SKM-1 treated with dmso at 0.1 percent for 144 hours (cell line): ENCODE measurements at regions not wholly inside any gene's neighbourhood (a gene's known extent, or its start where the extent isn't known, plus 50 kb on each side); places are given as distances from the start of the nearest gene placed in this dataset.

ENCODE experiments used
- DNase-seq: peaks from one replicate; lab custom pipeline; 2025; ENCODE audit not compliant: unreplicated experiment; lab: John Stamatoyannopoulos, UW

GRCh38 chr5:162323466-162323865 is 255.9 kb downstream of the GABRG2 start:
- DNase-seq, result no peak

DNA sequence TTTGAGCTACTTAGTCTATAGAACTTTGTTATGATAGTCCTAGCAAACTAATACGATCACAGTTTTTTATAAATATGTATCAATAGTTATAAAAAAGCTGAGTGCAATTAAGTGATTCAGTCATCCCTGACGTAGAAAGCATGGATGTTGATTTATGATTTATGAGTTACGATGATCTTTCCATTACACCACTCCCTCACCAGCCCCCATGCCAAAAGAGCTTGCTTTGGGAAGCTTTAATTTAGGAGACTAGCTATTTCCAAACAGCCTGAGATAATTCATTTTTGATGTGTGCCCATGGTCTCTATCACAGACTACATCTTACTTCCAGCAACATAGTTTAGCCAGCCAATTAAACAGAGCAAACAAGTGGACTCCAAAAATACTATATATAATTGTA is 256.8 kb downstream of the GABRG2 start:
- DNase-seq, result no peak

- DNase-seq, result no peak
Observed at GRCh38 chr5:162325143-162325727, 257.7 kb downstream of the GABRG2 start.

GRCh38 chr5:162334944-162335343 is 267.4 kb downstream of the GABRG2 start:
- DNase-seq, result no peak

DNA sequence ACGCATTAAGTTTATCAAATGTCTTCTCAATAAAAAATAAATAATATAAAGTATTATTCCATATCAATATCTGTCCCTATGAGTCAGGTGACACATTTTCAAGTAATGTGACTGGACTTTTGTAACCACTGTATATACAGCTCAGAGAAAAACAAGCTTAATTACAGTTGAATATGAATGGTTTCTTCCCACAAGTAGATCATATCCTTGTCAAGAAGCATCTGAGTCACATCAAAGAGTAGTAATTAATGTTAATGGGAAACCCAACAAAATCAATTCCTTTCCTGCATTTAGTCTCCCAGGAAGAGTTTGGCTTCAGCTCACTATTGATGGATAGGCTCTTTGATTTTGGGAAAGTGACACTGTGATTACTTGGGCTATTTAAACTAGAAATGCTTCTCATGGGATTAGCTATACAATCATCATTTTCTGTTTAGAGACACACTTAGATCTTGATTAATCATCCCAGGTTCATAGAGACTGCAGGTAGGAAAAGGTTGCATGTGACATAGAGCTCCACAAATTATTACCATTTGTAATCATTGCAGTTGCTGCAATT is 292.9 kb downstream of the GABRG2 start:
- no peak for DNase-seq

GRCh38 chr5:162372256-162372655 is 304.7 kb downstream of the GABRG2 start:
- no peak for DNase-seq

DNA sequence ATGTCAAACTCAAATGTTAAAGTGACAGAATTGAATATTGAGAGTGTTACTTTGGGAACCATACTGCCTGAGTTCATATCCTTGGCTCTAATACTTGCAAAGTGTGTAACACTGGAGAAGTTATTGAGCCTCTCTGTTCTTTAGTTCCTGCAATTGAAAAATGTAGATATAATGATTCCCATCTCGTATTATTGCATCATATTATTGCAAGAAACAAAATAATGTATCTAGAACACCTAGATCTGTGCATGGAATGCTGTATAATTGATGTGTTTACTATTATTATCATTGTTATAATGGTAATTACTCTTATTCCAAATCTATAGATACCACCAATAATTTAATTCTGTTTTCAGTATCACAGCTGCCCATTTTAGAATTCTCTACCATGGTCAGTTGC is 310.3 kb downstream of the GABRG2 start:
- DNase-seq, result no peak

- no peak for DNase-seq
Observed at GRCh38 chr5:162382839-162383238, 315.3 kb downstream of the GABRG2 start.

DNA sequence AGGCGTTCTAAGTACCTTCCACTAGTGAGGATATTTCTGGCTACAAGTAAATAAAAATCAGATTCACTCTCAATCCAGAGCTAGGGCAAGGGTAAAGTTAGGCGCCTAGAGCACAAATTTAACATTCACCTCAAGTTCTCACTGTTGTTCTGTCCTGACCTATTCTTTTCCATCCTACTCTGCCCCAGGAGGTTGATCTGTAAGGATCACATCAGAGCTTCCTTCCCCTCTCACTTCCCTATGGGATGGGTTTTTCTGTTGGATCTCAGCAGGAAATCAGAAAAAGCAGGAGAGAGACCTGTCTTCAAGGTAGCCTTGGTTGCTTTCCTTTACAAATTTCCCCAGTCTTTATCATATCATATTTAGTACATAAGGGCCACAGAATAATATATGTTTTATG is 316.7 kb downstream of the GABRG2 start:
- DNase-seq, result no peak

DNA sequence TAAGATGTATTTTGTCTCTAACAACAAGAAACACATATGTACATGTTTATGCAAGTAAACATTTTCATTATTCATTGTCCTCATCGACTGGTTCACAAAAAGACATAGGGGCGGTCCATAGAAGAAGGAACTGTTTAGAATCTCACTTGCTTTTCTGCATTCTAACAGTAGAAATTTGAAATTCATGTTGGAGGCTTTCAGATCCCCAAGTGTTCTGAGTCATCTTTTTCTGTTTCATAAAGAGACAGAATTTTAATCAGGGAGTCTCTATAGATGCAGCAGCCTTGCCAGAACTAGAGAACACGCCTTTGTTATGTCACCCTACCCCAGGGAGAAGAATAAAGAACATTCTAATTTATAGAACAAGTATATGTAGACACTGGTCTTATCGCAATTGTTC is 324.3 kb downstream of the GABRG2 start:
- no peak for DNase-seq

DNA sequence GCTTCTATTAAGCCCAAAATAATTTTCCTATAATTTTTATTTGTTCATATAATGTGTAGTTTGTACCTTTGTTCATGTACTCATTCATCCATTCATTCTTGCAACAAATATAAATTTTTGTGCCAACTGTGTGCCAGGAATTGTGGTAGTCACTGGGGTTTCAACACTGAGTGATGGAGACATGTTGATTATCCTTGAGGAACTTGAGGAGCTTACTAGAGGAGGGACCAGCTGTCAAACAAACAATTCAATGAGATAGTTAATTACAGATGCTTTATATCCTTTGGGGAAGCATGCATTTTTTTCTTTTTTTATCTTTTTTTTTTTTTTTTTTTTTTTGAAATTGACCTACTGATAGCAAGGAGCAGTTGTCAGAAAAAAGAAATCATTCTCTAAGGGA is 324.8 kb downstream of the GABRG2 start:
- no peak for DNase-seq

- no peak for DNase-seq
Observed at GRCh38 chr5:162393534-162393933, 326.0 kb downstream of the GABRG2 start.

DNA sequence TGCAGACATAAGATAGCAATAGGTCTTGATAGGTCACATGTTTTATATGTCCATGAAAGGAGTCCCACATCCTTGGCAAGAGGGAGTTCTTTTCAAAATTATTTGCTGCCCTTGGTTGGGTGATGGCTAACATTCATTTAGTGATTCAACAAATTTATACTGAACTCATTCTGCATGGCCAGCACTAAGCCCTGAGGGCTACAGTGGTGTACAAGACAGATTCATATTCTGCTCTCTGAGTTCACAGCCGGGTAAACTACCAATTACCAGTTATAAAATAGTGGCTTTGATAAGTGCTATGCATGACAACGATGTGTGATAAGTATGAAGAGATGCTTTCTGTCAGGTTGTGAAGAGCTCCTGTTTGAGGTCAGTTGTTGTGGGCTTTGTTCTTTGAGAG is 340.0 kb downstream of the GABRG2 start:
- no peak for DNase-seq

DNA sequence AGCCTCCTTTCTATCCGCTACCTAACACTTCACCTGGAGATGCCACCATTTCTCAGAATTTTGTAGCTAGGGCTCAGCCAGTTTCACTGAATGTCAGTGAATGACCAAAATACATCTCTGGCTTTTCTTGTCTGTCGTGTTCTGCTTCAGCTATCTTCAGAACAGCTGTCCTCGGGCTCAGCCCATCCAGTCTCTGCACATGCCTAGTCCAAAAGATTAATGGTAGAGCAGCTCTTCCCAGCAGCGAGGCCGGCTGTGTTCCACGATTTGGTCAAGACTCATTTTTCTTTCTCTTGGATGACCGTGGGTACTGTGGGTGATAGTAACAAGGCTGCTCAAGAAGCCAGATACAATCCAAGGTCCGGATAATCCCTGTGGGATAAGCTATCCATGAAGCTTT is 342.8 kb downstream of the GABRG2 start:
- no peak for DNase-seq

GRCh38 chr5:162429142-162429541 is 361.6 kb downstream of the GABRG2 start:
- no peak for DNase-seq

DNA sequence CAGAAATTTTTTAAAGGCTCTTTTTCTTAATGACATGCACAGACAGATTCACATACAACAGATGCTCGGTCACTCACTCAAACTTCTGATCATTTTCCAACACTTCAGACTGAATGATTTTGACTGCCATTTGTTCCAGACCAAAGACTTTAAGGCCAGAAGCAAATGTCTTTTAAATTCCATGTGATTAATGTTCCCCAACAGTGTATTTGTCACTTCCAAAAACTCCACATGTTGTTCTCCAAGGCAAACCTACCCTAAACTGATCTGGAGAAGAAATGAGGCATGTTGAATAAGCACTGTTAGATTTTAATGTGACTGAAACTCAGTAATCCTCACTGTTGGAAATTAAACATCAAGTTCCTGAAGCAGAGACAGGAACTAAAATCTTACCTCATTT is 366.7 kb downstream of the GABRG2 start:
- DNase-seq, result no peak

DNA sequence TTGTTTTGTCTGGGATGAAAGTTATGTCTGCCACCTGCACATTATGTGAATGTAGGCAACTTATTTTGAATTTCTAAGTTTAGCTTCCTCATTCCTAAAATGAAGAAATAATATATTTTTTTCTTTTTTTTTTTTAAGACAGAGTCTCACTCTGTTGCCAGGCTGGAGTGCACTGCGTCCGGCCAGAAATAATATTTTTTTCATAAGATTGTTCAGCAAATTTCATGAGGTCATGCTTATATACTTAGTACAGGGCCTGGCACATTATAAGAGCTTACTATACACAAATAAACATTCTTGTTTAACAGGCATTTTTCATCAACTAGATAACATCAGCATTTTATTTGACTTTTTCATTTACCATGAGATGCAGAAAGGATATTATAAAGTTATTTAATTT is 368.5 kb downstream of the GABRG2 start:
- DNase-seq, result no peak

- no peak for DNase-seq
Observed at GRCh38 chr5:162444129-162444762, 376.7 kb downstream of the GABRG2 start.

GRCh38 chr5:162456086-162456485 is 388.5 kb downstream of the GABRG2 start:
- no peak for DNase-seq

DNA sequence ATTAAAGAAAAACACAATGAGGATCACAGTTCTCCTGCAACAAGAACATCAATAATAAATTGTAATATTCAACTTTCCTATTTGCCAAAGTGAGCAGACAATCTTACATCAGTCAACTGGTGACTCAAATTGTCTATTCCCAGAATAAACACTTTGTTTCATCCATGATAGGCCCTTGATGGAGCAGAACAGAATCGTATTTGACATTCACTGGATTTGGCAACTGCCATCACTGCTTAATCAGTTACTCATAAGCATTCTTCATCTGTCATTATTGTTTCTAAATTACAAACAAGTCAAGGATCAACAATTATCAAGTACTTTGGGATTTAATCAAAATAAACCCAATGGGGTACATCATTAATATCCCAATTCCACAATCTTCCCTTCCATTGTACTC is 398.4 kb downstream of the GABRG2 start:
- no peak for DNase-seq

DNA sequence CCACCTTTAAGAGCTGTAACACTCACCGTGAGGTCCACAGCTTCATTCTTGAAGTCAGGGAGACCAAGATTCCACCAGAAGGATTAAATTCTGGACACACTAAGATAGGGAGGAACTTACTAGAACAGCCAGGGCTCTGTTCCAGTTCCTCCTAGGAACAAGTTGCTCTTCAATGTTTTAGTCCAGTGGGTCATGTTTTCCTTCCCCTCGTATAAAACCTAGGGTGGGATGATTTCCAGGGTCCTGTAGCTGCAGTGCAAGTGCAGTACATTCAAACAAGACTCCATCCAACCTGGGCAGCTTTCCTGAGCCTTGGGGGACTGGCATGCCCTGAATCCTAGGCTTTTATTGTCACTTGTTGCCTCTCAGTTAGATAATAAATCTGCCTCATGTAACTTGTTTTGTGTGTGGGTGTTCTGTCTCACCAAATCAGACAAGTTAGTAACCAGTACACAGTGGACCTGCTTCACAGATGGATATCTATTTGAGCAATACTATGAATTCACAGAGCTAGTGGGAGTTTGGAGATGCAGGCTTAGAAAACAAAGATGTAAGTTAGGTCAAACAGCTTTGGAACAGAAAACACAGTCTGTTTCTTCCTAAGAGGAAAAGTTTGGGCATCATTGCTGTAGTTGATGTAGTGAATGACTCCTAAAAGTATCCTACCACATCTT is 405.6 kb downstream of the GABRG2 start:
- no peak for DNase-seq

DNA sequence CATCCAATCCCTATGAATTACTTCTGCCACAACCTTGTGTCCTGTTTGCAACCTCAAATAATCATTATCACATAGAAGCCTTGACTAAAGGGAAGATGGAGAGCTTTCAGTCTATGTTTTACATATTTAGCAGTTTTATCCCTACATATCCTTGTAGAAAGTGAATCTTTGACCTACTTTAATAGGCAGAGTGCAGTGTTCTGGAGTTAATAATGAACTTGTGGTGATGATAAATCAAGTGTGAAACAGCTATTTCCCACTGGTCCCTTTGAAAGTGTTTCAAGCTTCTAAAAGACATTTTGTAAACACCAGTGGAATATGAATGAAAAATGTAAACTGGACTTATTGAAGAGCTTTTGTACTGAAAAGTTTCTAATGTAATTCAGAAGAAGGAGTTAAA is 406.7 kb downstream of the GABRG2 start:
- no peak for DNase-seq
